SK-N-SH (cell line): ENCODE measurements at regions not wholly inside any gene's neighbourhood (a gene's known extent, or its start where the extent isn't known, plus 50 kb on each side); places are given as distances from the start of the nearest gene placed in this dataset.

ENCODE experiments used
- CTCF ChIA-PET: fragments of 300-600, 350-600 bp; formaldehyde crosslinking; extraction: SDS; loops from one replicate; lab custom pipeline; 2021; lab: Yijun Ruan, JAX
- POLR2A ChIA-PET: fragments of 350-600 bp; sonication (Branson Sonifier 250); formaldehyde crosslinking; extraction: SDS; loops from one replicate; lab custom pipeline; 2020; ENCODE audit warnings: antibody characterized with exemption, inconsistent platforms; lab: Yijun Ruan, JAX
- DNase-seq: peaks from one replicate; pipeline ENCODE4 v3.0.0; 2012
- H2AFZ ChIP-seq: fragments of 200-600 bp; sonication (generic); 2 replicates; pipeline ENCODE4 v1.8.1; 2016; ENCODE audit warnings: antibody characterized with exemption, mild to moderate bottlenecking, low read depth
- H3F3A ChIP-seq: fragments of 200-600 bp; sonication (generic); replicated peaks from 2 replicates; pipeline ENCODE3; 2016; ENCODE audit warnings: antibody characterized with exemption, mild to moderate bottlenecking; ENCODE audit not compliant: insufficient read depth
- H3K27ac ChIP-seq, 2 experiments: fragments of 200-500 bp in 1 of 2; fragments of 200-600 bp in 1 of 2; sonication (Bioruptor generic) in 1 of 2; sonication (generic), shearing (Covaris generic) in 1 of 2; 2 replicates each; pipeline versions ENCODE4 v1.5.1 to v1.6.1; 2014 to 2016; ENCODE audit warnings: low read depth in 2 of 2, inconsistent platforms in 1 of 2, low read length in 1 of 2, mild to moderate bottlenecking in 1 of 2, mixed read lengths in 1 of 2
- H3K27me3 ChIP-seq: fragments of 200-600 bp; sonication (generic), shearing (Covaris generic); 2 replicates; pipeline ENCODE4 v1.6.1; 2016; ENCODE audit warnings: mixed run types; ENCODE audit not compliant: insufficient read depth
- H3K36me3 ChIP-seq, 2 experiments: fragments of 200-500 bp in 1 of 2; fragments of 200-600 bp in 1 of 2; sonication (Bioruptor generic) in 1 of 2; sonication (generic) in 1 of 2; replicated peaks in 1 of 2; 2 replicates each; pipeline versions ENCODE3 to v1.5.1; 2014 to 2016; ENCODE audit warnings: low read length in 1 of 2, mild to moderate bottlenecking in 1 of 2; ENCODE audit not compliant: insufficient read depth in 2 of 2, control insufficient read depth in 1 of 2
- H3K4me1 ChIP-seq, 2 experiments: fragments of 200-500 bp in 1 of 2; fragments of 200-600 bp in 1 of 2; sonication (Bioruptor generic) in 1 of 2; sonication (generic), shearing (Covaris generic) in 1 of 2; 2 replicates each; pipeline versions ENCODE4 v1.5.1 to v1.6.1; 2014 to 2016; ENCODE audit warnings: low read depth in 1 of 2, low read length in 1 of 2, mixed run types in 1 of 2; ENCODE audit not compliant: insufficient read depth in 2 of 2, control insufficient read depth in 1 of 2
- H3K4me2 ChIP-seq: fragments of 200-600 bp; sonication (generic), shearing (Covaris generic); 2 replicates; pipeline ENCODE4 v1.6.1; 2017; ENCODE audit warnings: mixed run types
- H3K4me3 ChIP-seq, 2 experiments: fragments of 200-500 bp in 1 of 2; fragments of 200-600 bp in 1 of 2; sonication (Bioruptor generic) in 1 of 2; sonication (generic), shearing (Covaris generic) in 1 of 2; 2 replicates each; pipeline versions ENCODE4 v1.5.1 to v1.8.1; 2014 to 2016; ENCODE audit warnings: low read depth in 2 of 2, inconsistent platforms in 1 of 2, low read length in 1 of 2, mild to moderate bottlenecking in 1 of 2, mixed read lengths in 1 of 2, moderate library complexity in 1 of 2
- H3K79me2 ChIP-seq: fragments of 200-600 bp; sonication (generic); 2 replicates; pipeline ENCODE4 v1.8.1; 2017; ENCODE audit warnings: mild to moderate bottlenecking; ENCODE audit not compliant: insufficient read depth
- H3K9ac ChIP-seq: fragments of 200-600 bp; sonication (generic); 2 replicates; pipeline ENCODE4 v1.6.1; 2017; ENCODE audit warnings: mixed run types
- H3K9me2 ChIP-seq: fragments of 200-600 bp; sonication (generic); 2 replicates; pipeline ENCODE4 v1.6.1; 2017; ENCODE audit warnings: mixed run types
- H3K9me3 ChIP-seq: fragments of 200-600 bp; sonication (generic); 2 replicates; pipeline ENCODE4 v1.6.1; 2017; ENCODE audit warnings: mixed run types, mild to moderate bottlenecking, moderate library complexity
- H4K20me1 ChIP-seq: fragments of 200-600 bp; sonication (generic); 2 replicates; pipeline ENCODE4 v1.6.1; 2017; ENCODE audit warnings: mild to moderate bottlenecking, mixed run types; ENCODE audit not compliant: insufficient read depth
- CHD2 ChIP-seq: fragments of 150-350 bp; IDR thresholded peaks from 2 replicates; pipeline ENCODE4 v1.6.1; 2018; ENCODE audit warnings: low read length; ENCODE audit not compliant: partially characterized antibody
- EP300 ChIP-seq, 2 experiments: IDR thresholded peaks; 2 replicates each; pipeline versions ENCODE4 v1.4.0 to v1.6.1; 2012; ENCODE audit warnings: borderline replicate concordance in 1 of 2, low read depth in 1 of 2, low read length in 1 of 2
- FOXM1 ChIP-seq: IDR thresholded peaks from 2 replicates; pipeline ENCODE4 v1.4.0; 2012; ENCODE audit warnings: low read depth, mild to moderate bottlenecking
- JUND ChIP-seq: IDR thresholded peaks from 2 replicates; pipeline ENCODE4 v1.4.0; 2012
- RFX5 ChIP-seq: IDR thresholded peaks from 2 replicates; pipeline ENCODE4 v1.6.1; 2012; ENCODE audit warnings: mild to moderate bottlenecking, improper control_type of control experiment, low read length
- TAF1 ChIP-seq: IDR thresholded peaks from 2 replicates; pipeline ENCODE4 v1.6.1; 2012; ENCODE audit warnings: low read depth, mild to moderate bottlenecking, low read length, moderate library complexity, borderline replicate concordance
- TCF12 ChIP-seq: IDR thresholded peaks from 2 replicates; pipeline ENCODE4 v1.4.0; 2012
- TEAD4 ChIP-seq: IDR thresholded peaks from 2 replicates; pipeline ENCODE4 v1.4.0; 2012; ENCODE audit warnings: mild to moderate bottlenecking, borderline replicate concordance; ENCODE audit not compliant: insufficient read depth
- YY1 ChIP-seq: IDR thresholded peaks from 2 replicates; pipeline ENCODE4 v1.4.0; 2012; ENCODE audit warnings: low read depth, mild to moderate bottlenecking
- WGBS: methylation state at CpG from one replicate; pipeline ENCODE4 v1.1.6; 2017; ENCODE audit warnings: low lambda C conversion rate; 5-methylcytosine and 5-hydroxymethylcytosine counted together
- TF ChIP-seq, protein P1 (sequence below): IDR thresholded peaks from 2 replicates; pipeline ENCODE4 v1.4.0; 2012; ENCODE audit warnings: low read depth, borderline replicate concordance
- TF ChIP-seq, protein P2 (sequence below): IDR thresholded peaks from 2 replicates; pipeline ENCODE4; 2012
- TF ChIP-seq, protein P3 (sequence below): fragments of 200-600 bp; sonication (generic); IDR thresholded peaks from 2 replicates; pipeline ENCODE4 v1.6.1; 2017; ENCODE audit warnings: antibody characterized with exemption, mild to moderate bottlenecking, moderate library complexity

DNA sequence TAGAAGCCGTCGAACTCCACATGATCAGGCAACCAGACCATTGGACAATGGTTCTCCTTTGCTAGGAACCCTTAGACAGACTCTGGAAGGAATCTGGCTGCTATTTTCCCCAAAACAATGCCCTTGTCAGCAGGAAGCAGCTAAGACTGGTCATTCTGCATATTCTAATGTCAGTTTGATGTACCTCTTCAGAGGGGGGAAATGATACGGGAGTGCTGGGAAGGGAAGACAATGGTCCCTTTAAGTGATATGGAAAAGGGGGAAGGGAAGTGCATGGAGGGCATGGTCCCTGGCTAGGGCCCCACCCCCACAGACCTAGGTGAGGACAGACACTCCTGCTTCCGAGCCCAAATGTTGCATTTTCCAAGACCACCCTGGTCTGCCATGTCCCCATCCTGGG lies 389.0 kb upstream of the SLITRK6 start:
- H3K9me2 ChIP-seq, result no peaks in the 10 kb centered on the region
- H3K4me2 ChIP-seq, result no peak overlapping the region
- TF ChIP-seq YY1 (no peak), JUND (no peak), FOXM1 (no peak)
- TF ChIP-seq, protein P1, sequence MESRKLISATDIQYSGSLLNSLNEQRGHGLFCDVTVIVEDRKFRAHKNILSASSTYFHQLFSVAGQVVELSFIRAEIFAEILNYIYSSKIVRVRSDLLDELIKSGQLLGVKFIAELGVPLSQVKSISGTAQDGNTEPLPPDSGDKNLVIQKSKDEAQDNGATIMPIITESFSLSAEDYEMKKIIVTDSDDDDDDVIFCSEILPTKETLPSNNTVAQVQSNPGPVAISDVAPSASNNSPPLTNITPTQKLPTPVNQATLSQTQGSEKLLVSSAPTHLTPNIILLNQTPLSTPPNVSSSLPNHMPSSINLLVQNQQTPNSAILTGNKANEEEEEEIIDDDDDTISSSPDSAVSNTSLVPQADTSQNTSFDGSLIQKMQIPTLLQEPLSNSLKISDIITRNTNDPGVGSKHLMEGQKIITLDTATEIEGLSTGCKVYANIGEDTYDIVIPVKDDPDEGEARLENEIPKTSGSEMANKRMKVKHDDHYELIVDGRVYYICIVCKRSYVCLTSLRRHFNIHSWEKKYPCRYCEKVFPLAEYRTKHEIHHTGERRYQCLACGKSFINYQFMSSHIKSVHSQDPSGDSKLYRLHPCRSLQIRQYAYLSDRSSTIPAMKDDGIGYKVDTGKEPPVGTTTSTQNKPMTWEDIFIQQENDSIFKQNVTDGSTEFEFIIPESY, result no peak
- TF ChIP-seq, all 33 proteins: peak for 0
- Histone ChIP-seq H3K9me3 (no peaks in the 10 kb centered on the region), H3F3A (no peaks in the 10 kb centered on the region), H3K9ac (no peak overlapping the region), H3K4me3 (no peak overlapping the region), H3K79me2 (no peaks in the 10 kb centered on the region), H3K27me3 (no peaks in the 10 kb centered on the region), H3K27ac (no peak overlapping the region), H2AFZ (no peak overlapping the region), H3K4me1 (no peaks in the 10 kb centered on the region), H3K36me3 (no peaks in the 10 kb centered on the region), H4K20me1 (no peaks in the 10 kb centered on the region)
- POLR2A ChIA-PET, result no interaction called here
- WGBS, result 52% methylated on average over 4 of the region's 4 CpGs
- no peak for DNase-seq
- CTCF ChIA-PET, result no interaction called here

DNA sequence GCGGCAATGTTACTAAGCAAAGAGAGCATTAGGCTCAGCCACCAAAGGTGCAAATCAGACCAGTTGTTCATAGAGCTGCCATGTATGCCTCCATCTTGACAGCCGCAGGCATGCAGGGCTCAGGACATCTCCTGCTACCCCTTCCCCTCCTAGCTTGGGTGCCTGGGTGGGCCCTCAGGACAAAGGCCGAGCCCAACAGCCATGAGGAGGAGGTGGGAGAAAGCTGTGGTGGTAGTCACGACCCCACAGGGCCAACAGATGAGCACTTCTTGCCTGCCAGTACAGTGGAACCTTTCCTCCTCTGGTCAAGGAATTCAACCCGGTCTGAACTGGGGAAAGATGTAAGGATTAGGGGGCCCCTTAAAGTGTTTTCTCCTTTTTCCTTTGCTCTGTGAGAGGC lies 386.4 kb upstream of the SLITRK6 start:
- no peak overlapping the region for H3K27ac ChIP-seq
- H3K79me2 ChIP-seq, result no peaks in the 10 kb centered on the region
- H3K27me3 ChIP-seq, result no peaks in the 10 kb centered on the region
- ChIA-PET POLR2A (no interaction called here), CTCF (no interaction called here)
- no peaks in the 10 kb centered on the region for H3K9me2 ChIP-seq
- no peaks in the 10 kb centered on the region for H3K36me3 ChIP-seq
- no peaks in the 10 kb centered on the region for H3K9me3 ChIP-seq
- H3K4me1 ChIP-seq, result no peaks in the 10 kb centered on the region
- no peak for DNase-seq
- H3K4me2 ChIP-seq, result no peak overlapping the region
- no peak overlapping the region for H2AFZ ChIP-seq
- 19% methylated on average over 5 of the region's 5 CpGs for WGBS
- no peaks in the 10 kb centered on the region for H3F3A ChIP-seq
- H3K4me3 ChIP-seq, result no peak overlapping the region
- H4K20me1 ChIP-seq, result no peaks in the 10 kb centered on the region
- TF ChIP-seq, protein P2, sequence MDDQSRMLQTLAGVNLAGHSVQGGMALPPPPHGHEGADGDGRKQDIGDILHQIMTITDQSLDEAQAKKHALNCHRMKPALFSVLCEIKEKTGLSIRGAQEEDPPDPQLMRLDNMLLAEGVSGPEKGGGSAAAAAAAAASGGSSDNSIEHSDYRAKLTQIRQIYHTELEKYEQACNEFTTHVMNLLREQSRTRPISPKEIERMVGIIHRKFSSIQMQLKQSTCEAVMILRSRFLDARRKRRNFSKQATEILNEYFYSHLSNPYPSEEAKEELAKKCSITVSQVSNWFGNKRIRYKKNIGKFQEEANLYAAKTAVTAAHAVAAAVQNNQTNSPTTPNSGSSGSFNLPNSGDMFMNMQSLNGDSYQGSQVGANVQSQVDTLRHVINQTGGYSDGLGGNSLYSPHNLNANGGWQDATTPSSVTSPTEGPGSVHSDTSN, result no peak
- TF ChIP-seq EP300 (IDR thresholded peaks at IDR 0.05; ENCODE audit: borderline replicate concordance in 1 of 2, low read depth in 1 of 2, low read length in 1 of 2) (no peak), TCF12 (no peak), TEAD4 (no peak), TAF1 (no peak), CHD2 (no peak), RFX5 (no peak)
- TF ChIP-seq, protein P3, sequence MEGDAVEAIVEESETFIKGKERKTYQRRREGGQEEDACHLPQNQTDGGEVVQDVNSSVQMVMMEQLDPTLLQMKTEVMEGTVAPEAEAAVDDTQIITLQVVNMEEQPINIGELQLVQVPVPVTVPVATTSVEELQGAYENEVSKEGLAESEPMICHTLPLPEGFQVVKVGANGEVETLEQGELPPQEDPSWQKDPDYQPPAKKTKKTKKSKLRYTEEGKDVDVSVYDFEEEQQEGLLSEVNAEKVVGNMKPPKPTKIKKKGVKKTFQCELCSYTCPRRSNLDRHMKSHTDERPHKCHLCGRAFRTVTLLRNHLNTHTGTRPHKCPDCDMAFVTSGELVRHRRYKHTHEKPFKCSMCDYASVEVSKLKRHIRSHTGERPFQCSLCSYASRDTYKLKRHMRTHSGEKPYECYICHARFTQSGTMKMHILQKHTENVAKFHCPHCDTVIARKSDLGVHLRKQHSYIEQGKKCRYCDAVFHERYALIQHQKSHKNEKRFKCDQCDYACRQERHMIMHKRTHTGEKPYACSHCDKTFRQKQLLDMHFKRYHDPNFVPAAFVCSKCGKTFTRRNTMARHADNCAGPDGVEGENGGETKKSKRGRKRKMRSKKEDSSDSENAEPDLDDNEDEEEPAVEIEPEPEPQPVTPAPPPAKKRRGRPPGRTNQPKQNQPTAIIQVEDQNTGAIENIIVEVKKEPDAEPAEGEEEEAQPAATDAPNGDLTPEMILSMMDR, result no peak
- TF ChIP-seq, protein P1, result no peak
- H3K9ac ChIP-seq, result no peak overlapping the region
